GM12878 (cell line): ENCODE measurements at regions not wholly inside any gene's neighbourhood (a gene's known extent, or its start where the extent isn't known, plus 50 kb on each side); places are given as distances from the start of the nearest gene placed in this dataset.

Experiments
- ATAC-seq: fragments of 200-7000 bp; cut with Tn5 transposase; 3 replicates; pipeline ENCODE4 v1.9.1; 2020; ENCODE audit warnings: mild to moderate bottlenecking, moderate library complexity
- BruUV-seq: library from RNA; stranded (reverse); fragments of 400-500 nt; replicated peaks from 2 replicates; lab custom pipeline; 2021; lab: Mats Ljungman, UMichigan
- CTCF ChIA-PET: fragments of 300-600 bp; sonication (Branson Sonifier 250); formaldehyde crosslinking; extraction: SDS; loops from one replicate; lab custom pipeline; 2021; ENCODE audit warnings: inconsistent platforms; lab: Yijun Ruan, JAX
- POLR2A ChIA-PET: fragments of 350-600 bp; formaldehyde crosslinking; extraction: SDS; loops from one replicate; lab custom pipeline; 2021; ENCODE audit warnings: inconsistent platforms; lab: Charles Lee
- RAD21 ChIA-PET: fragments of 300-600 bp; sonication (Branson Sonifier 250); formaldehyde crosslinking; loops from one replicate; lab custom pipeline; 2023; ENCODE audit warnings: antibody characterized with exemption; ENCODE audit not compliant: unreplicated experiment; lab: Charles Lee
- SMC1A ChIA-PET: fragments of 300-600 bp; sonication (Branson Sonifier 250); formaldehyde crosslinking; loops from one replicate; lab custom pipeline; 2023; ENCODE audit not compliant: unreplicated experiment, uncharacterized antibody; lab: Charles Lee
- DNase-seq: peaks from one replicate; pipeline ENCODE4 v3.0.0-alpha.2; 2011; ENCODE audit warnings: low read depth, low spot score
- FAIRE-seq: peaks from 3 replicates; lab custom pipeline; 2011; peaks lifted over from hg19 to GRCh38; lab: Jason Lieb, UNC
- H2AFZ ChIP-seq: 2 replicates; pipeline ENCODE4 v1.6.0; 2011; ENCODE audit warnings: low read depth, low read length, control low read depth; ENCODE audit not compliant: control insufficient read depth
- H3K27ac ChIP-seq: 2 replicates; pipeline ENCODE4 v1.5.1; 2011; ENCODE audit warnings: control low read depth; ENCODE audit not compliant: control insufficient read depth, insufficient read depth
- H3K27me3 ChIP-seq, 2 experiments: replicated peaks in 1 of 2; 2 replicates each; pipeline versions ENCODE4 v1.6.0 to v1.6.1; 2011; ENCODE audit warnings: low read length in 1 of 2; ENCODE audit not compliant: control insufficient read depth in 2 of 2, insufficient read depth in 2 of 2
- H3K36me3 ChIP-seq, 2 experiments: 2 replicates each; pipeline ENCODE4 v1.5.1; 2011; ENCODE audit warnings: low read length in 1 of 2; ENCODE audit not compliant: control insufficient read depth in 2 of 2, insufficient read depth in 2 of 2
- H3K4me1 ChIP-seq: 2 replicates; pipeline ENCODE4 v1.6.1; 2011; ENCODE audit warnings: mild to moderate bottlenecking, low read length, moderate library complexity, mixed read lengths; ENCODE audit not compliant: control insufficient read depth, insufficient read depth
- H3K4me2 ChIP-seq: 2 replicates; pipeline ENCODE4 v1.6.0; 2011; ENCODE audit warnings: control low read depth; ENCODE audit not compliant: control insufficient read depth, insufficient read depth
- H3K4me3 ChIP-seq: fragments of 200-600 bp; sonication (generic); 2 replicates; pipeline ENCODE4 v1.5.1; 2016
- H3K79me2 ChIP-seq: 2 replicates; pipeline ENCODE4 v1.6.0; 2011; ENCODE audit warnings: low read length; ENCODE audit not compliant: control insufficient read depth, insufficient read depth
- H3K9ac ChIP-seq: 2 replicates; pipeline ENCODE4 v1.8.0; 2011; ENCODE audit warnings: low read length, control low read depth, mixed read lengths; ENCODE audit not compliant: control insufficient read depth, insufficient read depth
- H3K9me3 ChIP-seq: replicated peaks from 3 replicates; pipeline ENCODE4 v1.5.1; 2011; ENCODE audit warnings: mild to moderate bottlenecking, low read length; ENCODE audit not compliant: control insufficient read depth, insufficient read depth
- H4K20me1 ChIP-seq: 2 replicates; pipeline ENCODE4 v1.6.0; 2011; ENCODE audit not compliant: control insufficient read depth, insufficient read depth
- BCL11A ChIP-seq: IDR thresholded peaks from 2 replicates; pipeline ENCODE4 v1.6.1; 2011; ENCODE audit warnings: low read depth, low read length
- JUND ChIP-seq: IDR thresholded peaks from 2 replicates; pipeline ENCODE4 v1.6.1; 2012; ENCODE audit warnings: low read depth, mild to moderate bottlenecking, low read length, improper control_type of control experiment, moderate library complexity
- PKNOX1 ChIP-seq: fragments of 450-650 bp; IDR thresholded peaks from 2 replicates; pipeline ENCODE4 v1.6.1; 2016; ENCODE audit warnings: mild to moderate bottlenecking
- POLR2AphosphoS2 ChIP-seq: IDR thresholded peaks from 2 replicates; pipeline ENCODE4 v1.6.1; 2011; ENCODE audit warnings: low read depth, mild to moderate bottlenecking, low read length, improper control_type of control experiment, moderate library complexity
- RBBP5 ChIP-seq: fragments of 200-600 bp; sonication (generic); conservative IDR thresholded peaks from 2 replicates; pipeline ENCODE4 v1.6.1; 2016
- RELB ChIP-seq: fragments of 450-650 bp; IDR thresholded peaks from 2 replicates; pipeline ENCODE4 v1.6.1; 2017; ENCODE audit warnings: low read depth, mild to moderate bottlenecking, moderate library complexity
- SMC3 ChIP-seq: IDR thresholded peaks from 2 replicates; pipeline ENCODE4 v1.6.1; 2011; ENCODE audit warnings: low read length, improper control_type of control experiment, borderline replicate concordance
- SP1 ChIP-seq: IDR thresholded peaks from one replicate; pipeline ENCODE4 v1.6.1; 2011; ENCODE audit warnings: low read depth, low read length
- ZNF207 ChIP-seq: fragments of 450-650 bp; IDR thresholded peaks from 2 replicates; pipeline ENCODE4 v1.6.1; 2014; ENCODE audit warnings: antibody characterized with exemption, mild to moderate bottlenecking, borderline replicate concordance
- WGBS: methylation state at CpG from one replicate; pipeline ENCODE4 v1.1.6; 2016; ENCODE audit warnings: low lambda C conversion rate; ENCODE audit not compliant: insufficient replicate concordance, insufficient coverage; ENCODE audit errors: missing lambda C conversion rate; 5-methylcytosine and 5-hydroxymethylcytosine counted together
- in situ Hi-C: fragments of 300-500 bp; cut with MboI; formaldehyde crosslinking; loops from 9 replicates; pipeline ENCODE4 v1.14.3; 2018; ENCODE audit warnings: mixed read lengths
- intact Hi-C: fragments of 100-400 bp; cut with micrococcal nuclease; formaldehyde crosslinking; loops from one replicate; pipeline ENCODE4 v1.14.2; 2022; ENCODE audit not compliant: unreplicated experiment

- TF ChIP-seq RELB, result no peak
- no peak for TF ChIP-seq BCL11A
- no peak for TF ChIP-seq JUND
Measured at GRCh38 chr2:176423819-176424218, 154.6 kb downstream of the MTX2 start (continued).

- Histone ChIP-seq H2AFZ (no peak overlapping the region), H3K9me3 (no peaks in the 10 kb centered on the region; the same call in 2 of the 3 replicates), H3K4me2 (no peak overlapping the region), H3K27ac (no peak overlapping the region), H4K20me1 (no peaks in the 10 kb centered on the region), H3K9ac (no peak overlapping the region), H3K79me2 (no peaks in the 10 kb centered on the region), H3K4me1 (no peaks in the 10 kb centered on the region), H3K27me3 (no peaks in the 10 kb centered on the region), H3K36me3 (no peaks in the 10 kb centered on the region), H3K4me3 (no peak overlapping the region)
- FAIRE-seq (no peak), DNase-seq (no peak), ATAC-seq (no peak)
- ChIA-PET CTCF (no interaction called here), SMC1A (interaction anchor here (0.8 to 1.1 kb wide), 2 partner anchors 10 to 12 kb away, joined by 3 to 4 read pairs; no protein-coding TSS in a partner anchor), RAD21 (no interaction called here), POLR2A (no interaction called here)
- WGBS, result 2% methylated on average over 2 of the region's 2 CpGs
- in situ Hi-C loops, result no loop called here
- intact Hi-C loops, result no loop called here
- TF ChIP-seq SMC3 (no peak), SP1 (no peak), POLR2AphosphoS2 (no peak), PKNOX1 (no peak), RELB (no peak), RBBP5 (no peak), ZNF207 (no peak)
- no TSS peak for BruUV-seq
Measured at GRCh38 chr2:176424746-176425145, 155.5 kb downstream of the MTX2 start.
